ENCODE measurements at regions not wholly inside any gene's neighbourhood (a gene's known extent, or its start where the extent isn't known, plus 50 kb on each side); places are given as distances from the start of the nearest gene placed in this dataset.

DNA sequence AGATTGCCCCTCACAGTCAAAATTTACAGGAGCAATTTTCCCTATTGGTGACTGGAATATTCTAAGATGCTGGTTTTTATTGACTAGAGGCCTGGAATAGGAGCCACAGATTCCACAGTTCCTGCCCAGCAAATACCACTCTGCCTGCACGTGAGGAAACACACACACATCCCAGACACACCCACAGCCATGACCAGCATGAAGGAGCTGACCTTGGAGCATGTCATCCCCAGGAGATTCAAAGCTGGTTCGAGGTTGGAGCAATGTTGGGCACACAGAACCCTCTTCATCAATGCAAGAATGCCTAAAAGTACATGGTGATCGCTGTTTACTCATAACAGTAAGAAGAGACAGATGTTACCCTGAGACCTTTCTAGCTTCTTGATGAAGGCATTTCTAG is 244.6 kb upstream of the FOXQ1 start:
- CTCF ChIA-PET: no interaction called here
- TF ChIP-seq AR (CRISPR knock-in tag; IDR thresholded peaks at IDR 0.05): no peak
- TF ChIP-seq NFE2L1 (CRISPR knock-in tag; IDR thresholded peaks at IDR 0.05): no peak
- TF ChIP-seq MLX (CRISPR knock-in tag; IDR thresholded peaks at IDR 0.05): no peak
- no peak for DNase-seq (ENCODE audit: low spot score)
- Mint-ChIP-seq H3K27me3 (ENCODE audit: low read depth) (no peaks in the 10 kb centered on the region), H3K27ac (no peak overlapping the region), H3K4me3 (no peak overlapping the region), H3K9me3 (peaks cover 3% of the 10 kb centered on the region; the same call in 1 of the 2 replicates), H3K36me3 (no peaks in the 10 kb centered on the region), H3K4me1 (0 out of 2 replicates have a peak, but pooled peaks cover 5% of the 10 kb centered on the region)
- POLR2A ChIA-PET: no interaction called here
- no peak for ATAC-seq

DNA sequence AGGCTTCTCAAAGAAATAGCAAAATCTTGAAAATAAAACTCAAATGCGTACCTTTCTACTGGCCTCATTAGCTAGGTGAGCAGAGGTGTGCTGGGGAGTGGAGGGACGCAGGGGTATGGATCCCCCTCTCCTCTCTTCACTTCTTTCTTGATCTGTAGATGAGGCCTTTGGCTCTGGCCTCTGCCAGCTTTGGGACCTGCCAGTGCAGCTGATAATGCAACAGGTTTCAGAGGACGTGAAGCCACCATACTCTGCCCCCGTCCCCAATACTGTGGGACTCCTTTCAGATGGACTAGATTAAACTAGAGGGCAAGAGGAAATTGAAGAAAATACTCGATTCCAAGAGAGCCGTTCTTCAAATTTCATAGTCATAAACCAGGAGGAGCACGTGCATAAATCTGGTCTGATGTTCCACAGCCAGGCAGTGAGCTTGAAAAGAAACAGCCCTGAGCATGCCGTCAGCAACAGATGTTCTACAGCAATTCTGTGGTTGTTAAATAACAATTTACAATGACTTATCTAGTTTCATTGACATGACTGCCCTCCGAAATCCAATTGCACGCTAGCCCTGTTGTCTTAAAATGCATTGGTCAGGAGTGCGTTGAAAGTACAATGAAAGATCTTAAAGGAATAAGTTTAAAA is 245.3 kb upstream of the FOXQ1 start:
- ATAC-seq (no peak), DNase-seq (ENCODE audit: low spot score) (no peak)
- CTCF ChIA-PET: no interaction called here
- no peaks in the 10 kb centered on the region for H3K36me3 Mint-ChIP-seq
- H3K27ac Mint-ChIP-seq: no peak overlapping the region
- H3K9me3 Mint-ChIP-seq: peaks cover 5% of the 10 kb centered on the region; the same call in 1 of the 2 replicates
- TF ChIP-seq ZNF396 (CRISPR knock-in tag; IDR thresholded peaks at IDR 0.05; ENCODE audit: borderline replicate concordance) (no peak), FOXP1 (CRISPR knock-in tag; IDR thresholded peaks at IDR 0.05; ENCODE audit: borderline replicate concordance) (no peak), OVOL2 (CRISPR knock-in tag; IDR thresholded peaks at IDR 0.05; ENCODE audit: borderline replicate concordance) (no peak), ZNF263 (CRISPR knock-in tag; IDR thresholded peaks at IDR 0.05; ENCODE audit: low read depth) (no peak), CTCF (IDR thresholded peaks at IDR 0.05) (no peak), ZNF317 (CRISPR knock-in tag; IDR thresholded peaks at IDR 0.05; ENCODE audit: borderline replicate concordance, low read depth) (no peak), MXD4 (CRISPR knock-in tag; IDR thresholded peaks at IDR 0.05; ENCODE audit: borderline replicate concordance) (no peak), TCF7 (CRISPR knock-in tag; IDR thresholded peaks at IDR 0.05; ENCODE audit: low read depth) (no peak), SOX15 (CRISPR knock-in tag; IDR thresholded peaks at IDR 0.05) (no peak), SMAD3 (CRISPR knock-in tag; IDR thresholded peaks at IDR 0.05; ENCODE audit: borderline replicate concordance) (no peak), SMAD4 (CRISPR knock-in tag; IDR thresholded peaks at IDR 0.05) (no peak), IRF2 (CRISPR knock-in tag; IDR thresholded peaks at IDR 0.05; ENCODE audit: borderline replicate concordance, low read depth) (no peak), ZNF219 (CRISPR knock-in tag; IDR thresholded peaks at IDR 0.05; ENCODE audit: borderline replicate concordance) (no peak), NR1H2 (CRISPR knock-in tag; IDR thresholded peaks at IDR 0.05) (no peak), ELF4 (CRISPR knock-in tag; IDR thresholded peaks at IDR 0.05; ENCODE audit: low read depth) (no peak)
- TF ChIP-seq, protein P1, sequence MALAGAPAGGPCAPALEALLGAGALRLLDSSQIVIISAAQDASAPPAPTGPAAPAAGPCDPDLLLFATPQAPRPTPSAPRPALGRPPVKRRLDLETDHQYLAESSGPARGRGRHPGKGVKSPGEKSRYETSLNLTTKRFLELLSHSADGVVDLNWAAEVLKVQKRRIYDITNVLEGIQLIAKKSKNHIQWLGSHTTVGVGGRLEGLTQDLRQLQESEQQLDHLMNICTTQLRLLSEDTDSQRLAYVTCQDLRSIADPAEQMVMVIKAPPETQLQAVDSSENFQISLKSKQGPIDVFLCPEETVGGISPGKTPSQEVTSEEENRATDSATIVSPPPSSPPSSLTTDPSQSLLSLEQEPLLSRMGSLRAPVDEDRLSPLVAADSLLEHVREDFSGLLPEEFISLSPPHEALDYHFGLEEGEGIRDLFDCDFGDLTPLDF (CRISPR knock-in tag; IDR thresholded peaks at IDR 0.05): no peak
- H3K27me3 Mint-ChIP-seq (ENCODE audit: low read depth): no peaks in the 10 kb centered on the region
- POLR2A ChIA-PET: interaction anchor here (0.7 kb wide), 1 partner anchor 15 kb away, joined by 3 read pairs; no protein-coding TSS in a partner anchor
- H3K4me3 Mint-ChIP-seq: no peak overlapping the region
- 0 out of 2 replicates have a peak, but pooled peaks cover 5% of the 10 kb centered on the region for H3K4me1 Mint-ChIP-seq
